ENCODE measurements at regions not wholly inside any gene's neighbourhood (a gene's known extent, or its start where the extent isn't known, plus 50 kb on each side); places are given as distances from the start of the nearest gene placed in this dataset.

DNA sequence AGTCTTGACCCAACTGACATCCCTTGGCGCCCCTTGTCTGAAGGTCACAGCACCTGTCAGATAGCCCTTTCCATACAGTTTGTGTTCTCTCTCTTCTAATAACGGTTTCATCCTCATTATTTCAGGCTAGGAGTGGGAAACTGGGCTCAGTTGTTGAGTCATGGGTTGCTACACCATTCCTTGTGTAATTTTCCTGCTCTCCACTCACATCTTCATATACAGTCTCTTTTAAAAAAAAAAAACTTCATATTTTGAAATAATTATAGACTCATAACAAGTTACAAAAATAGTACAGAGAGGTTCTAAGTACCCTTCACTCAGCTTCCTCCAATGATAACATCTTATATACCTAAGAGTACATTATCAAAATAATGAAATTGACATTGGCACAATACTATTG lies 60.2 kb upstream of the GRPR start:
- dilution Hi-C loops (cut with MboI; ENCODE audit: extremely low pct_ligation_motif_present, low sequenced_read_pairs) = no loop called here
- Histone ChIP-seq H4K20me1 (ENCODE audit: control insufficient read depth, extremely low read depth, insufficient read depth, low read length) (no peaks in the 10 kb centered on the region), H3K4me1 (ENCODE audit: control insufficient read depth, extremely low read depth, insufficient read depth, low read length) (no peaks in the 10 kb centered on the region), H3K27me3 (ENCODE audit: control insufficient read depth, extremely low read depth, insufficient read depth, low read length) (no peaks in the 10 kb centered on the region), H3K4me3 (ENCODE audit: control insufficient read depth in 2 of 3, extremely low read depth in 1 of 3, insufficient read depth in 2 of 3, low read depth in 1 of 3, low read length in 3 of 3) (no peak overlapping the region), H3K4me2 (ENCODE audit: control insufficient read depth, extremely low read depth, insufficient read depth, low read depth, low read length) (no peak overlapping the region), H3K9me3 (ENCODE audit: control insufficient read depth, low read depth, low read length) (no peaks in the 10 kb centered on the region), H3K79me2 (ENCODE audit: control insufficient read depth, insufficient read depth, low read length) (no peaks in the 10 kb centered on the region), H3K9ac (ENCODE audit: control insufficient read depth, extremely low read depth, insufficient read depth, low read length) (no peak overlapping the region), H3K27ac (ENCODE audit: control insufficient read depth, insufficient read depth, low read length) (no peak overlapping the region), H3K36me3 (ENCODE audit: control insufficient read depth in 2 of 2, extremely low read depth in 1 of 2, insufficient read depth in 2 of 2, low read length in 2 of 2) (no peaks in the 10 kb centered on the region), H2AFZ (ENCODE audit: control insufficient read depth, low read length) (no peak overlapping the region), H3K9me1 (ENCODE audit: control insufficient read depth, extremely low read depth, insufficient read depth, low read length) (no peaks in the 10 kb centered on the region)
- DNase-seq (ENCODE audit: low read depth, low spot score) (no peak), FAIRE-seq (no peak)
- no peak for TF ChIP-seq EZH2 (IDR thresholded peaks at IDR 0.05; ENCODE audit: low read length)
- TF ChIP-seq, protein P1, sequence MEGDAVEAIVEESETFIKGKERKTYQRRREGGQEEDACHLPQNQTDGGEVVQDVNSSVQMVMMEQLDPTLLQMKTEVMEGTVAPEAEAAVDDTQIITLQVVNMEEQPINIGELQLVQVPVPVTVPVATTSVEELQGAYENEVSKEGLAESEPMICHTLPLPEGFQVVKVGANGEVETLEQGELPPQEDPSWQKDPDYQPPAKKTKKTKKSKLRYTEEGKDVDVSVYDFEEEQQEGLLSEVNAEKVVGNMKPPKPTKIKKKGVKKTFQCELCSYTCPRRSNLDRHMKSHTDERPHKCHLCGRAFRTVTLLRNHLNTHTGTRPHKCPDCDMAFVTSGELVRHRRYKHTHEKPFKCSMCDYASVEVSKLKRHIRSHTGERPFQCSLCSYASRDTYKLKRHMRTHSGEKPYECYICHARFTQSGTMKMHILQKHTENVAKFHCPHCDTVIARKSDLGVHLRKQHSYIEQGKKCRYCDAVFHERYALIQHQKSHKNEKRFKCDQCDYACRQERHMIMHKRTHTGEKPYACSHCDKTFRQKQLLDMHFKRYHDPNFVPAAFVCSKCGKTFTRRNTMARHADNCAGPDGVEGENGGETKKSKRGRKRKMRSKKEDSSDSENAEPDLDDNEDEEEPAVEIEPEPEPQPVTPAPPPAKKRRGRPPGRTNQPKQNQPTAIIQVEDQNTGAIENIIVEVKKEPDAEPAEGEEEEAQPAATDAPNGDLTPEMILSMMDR (optimal IDR thresholded peaks at IDR 0.05 in 1 of 3, IDR thresholded peaks at IDR 0.05 in 1 of 3, conservative IDR thresholded peaks at IDR 0.05 in 1 of 3; ENCODE audit: extremely low read depth in 1 of 3, insufficient read depth in 2 of 3, low read length in 3 of 3) = no peak

DNA sequence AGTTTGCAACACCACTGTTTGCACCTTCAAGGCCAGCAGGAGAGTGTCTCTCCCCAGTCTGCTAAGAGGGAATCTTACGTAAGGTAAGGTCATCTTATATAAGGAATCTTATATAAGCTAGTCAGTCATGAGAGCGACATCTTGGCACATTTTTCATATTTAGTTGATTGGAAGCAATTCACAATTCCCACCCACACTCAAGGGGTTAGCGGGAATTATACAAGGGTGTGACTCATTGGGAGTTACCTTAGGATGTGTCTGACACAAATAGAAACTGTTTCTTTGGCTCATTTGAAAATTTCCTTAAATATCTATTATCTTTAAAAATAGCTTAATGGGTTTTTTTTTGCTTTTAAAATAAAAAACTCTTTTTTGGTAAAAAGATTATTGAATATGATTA lies 62.1 kb upstream of the GRPR start:
- FAIRE-seq (no peak), DNase-seq (ENCODE audit: low read depth, low spot score) (no peak)
- H3K4me3 ChIP-seq (ENCODE audit: control insufficient read depth in 2 of 3, extremely low read depth in 1 of 3, insufficient read depth in 2 of 3, low read depth in 1 of 3, low read length in 3 of 3) = no peak overlapping the region
- H3K4me1 ChIP-seq (ENCODE audit: control insufficient read depth, extremely low read depth, insufficient read depth, low read length) = no peaks in the 10 kb centered on the region
- H3K9me3 ChIP-seq (ENCODE audit: control insufficient read depth, low read depth, low read length) = no peaks in the 10 kb centered on the region
- dilution Hi-C loops (cut with MboI; ENCODE audit: extremely low pct_ligation_motif_present, low sequenced_read_pairs) = no loop called here
- H2AFZ ChIP-seq (ENCODE audit: control insufficient read depth, low read length) = no peak overlapping the region
- H3K79me2 ChIP-seq (ENCODE audit: control insufficient read depth, insufficient read depth, low read length) = no peaks in the 10 kb centered on the region
- no peaks in the 10 kb centered on the region for H4K20me1 ChIP-seq (ENCODE audit: control insufficient read depth, extremely low read depth, insufficient read depth, low read length)
- H3K27ac ChIP-seq (ENCODE audit: control insufficient read depth, insufficient read depth, low read length) = no peak overlapping the region
- no peaks in the 10 kb centered on the region for H3K9me1 ChIP-seq (ENCODE audit: control insufficient read depth, extremely low read depth, insufficient read depth, low read length)
- H3K4me2 ChIP-seq (ENCODE audit: control insufficient read depth, extremely low read depth, insufficient read depth, low read depth, low read length) = no peak overlapping the region
- no peak overlapping the region for H3K9ac ChIP-seq (ENCODE audit: control insufficient read depth, extremely low read depth, insufficient read depth, low read length)
- no peaks in the 10 kb centered on the region for H3K27me3 ChIP-seq (ENCODE audit: control insufficient read depth, extremely low read depth, insufficient read depth, low read length)
- TF ChIP-seq, protein P1 (optimal IDR thresholded peaks at IDR 0.05 in 1 of 3, IDR thresholded peaks at IDR 0.05 in 1 of 3, conservative IDR thresholded peaks at IDR 0.05 in 1 of 3; ENCODE audit: extremely low read depth in 1 of 3, insufficient read depth in 2 of 3, low read length in 3 of 3) = no peak
- TF ChIP-seq EZH2 (IDR thresholded peaks at IDR 0.05; ENCODE audit: low read length) = no peak
- no peaks in the 10 kb centered on the region for H3K36me3 ChIP-seq (ENCODE audit: control insufficient read depth in 2 of 2, extremely low read depth in 1 of 2, insufficient read depth in 2 of 2, low read length in 2 of 2)

Measured in keratinocyte (primary cell).